ENCODE measurements at regions not wholly inside any gene's neighbourhood (a gene's known extent, or its start where the extent isn't known, plus 50 kb on each side); places are given as distances from the start of the nearest gene placed in this dataset.

- TF ChIP-seq POLR2A (IDR thresholded peaks at IDR 0.05) = no peak
- no peak for TF ChIP-seq CTCF (IDR thresholded peaks at IDR 0.05)
Observed at GRCh38 chr4:64497491-64497890, 88.2 kb upstream of the TECRL start.
